IMR-90 (cell line): ENCODE measurements at regions not wholly inside any gene's neighbourhood (a gene's known extent, or its start where the extent isn't known, plus 50 kb on each side); places are given as distances from the start of the nearest gene placed in this dataset.

Experiments
- ATAC-seq: fragments of 200-7000 bp; cut with Tn5 transposase; 2 replicates; pipeline ENCODE4 v1.9.1; 2020; ENCODE audit warnings: low read depth, mild to moderate bottlenecking, moderate library complexity
- BruUV-seq: library from RNA; stranded (reverse); fragments of 400-500 nt; replicated peaks from 2 replicates; lab custom pipeline; 2021; lab: Mats Ljungman, UMichigan
- CTCF ChIA-PET: fragments of 300-600 bp; formaldehyde crosslinking; extraction: SDS; loops from one replicate; lab custom pipeline; 2021; ENCODE audit warnings: antibody characterized with exemption; lab: Yijun Ruan, JAX
- POLR2A ChIA-PET: fragments of 300-600 bp; sonication (Branson Sonifier 250); formaldehyde crosslinking; loops from one replicate; lab custom pipeline; 2022; ENCODE audit warnings: antibody characterized with exemption; ENCODE audit not compliant: unreplicated experiment; lab: Charles Lee
- DNase-seq: peaks from one replicate; pipeline ENCODE4 v3.0.0; 2013
- H2AFZ ChIP-seq: replicated peaks from 2 replicates; pipeline ENCODE3; 2013; ENCODE audit warnings: low read length, mild to moderate bottlenecking; ENCODE audit not compliant: poor library complexity
- H2AK5ac ChIP-seq: 2 replicates; pipeline ENCODE4 v1.6.1; 2013; ENCODE audit warnings: low read depth, low read length, inconsistent platforms
- H2AK9ac ChIP-seq: replicated peaks from 2 replicates; pipeline ENCODE3; 2013; ENCODE audit warnings: mild to moderate bottlenecking, low read depth, low read length, moderate library complexity; ENCODE audit not compliant: poor library complexity
- H2BK120ac ChIP-seq: 2 replicates; pipeline ENCODE4 v1.6.1; 2013; ENCODE audit warnings: low read depth, low read length, inconsistent platforms
- H2BK15ac ChIP-seq: 3 replicates; pipeline ENCODE4 v1.6.1; 2013; ENCODE audit warnings: low read depth, low read length, inconsistent platforms
- H2BK20ac ChIP-seq: 2 replicates; pipeline ENCODE4 v1.6.1; 2013; ENCODE audit warnings: low read depth, mild to moderate bottlenecking, inconsistent platforms, low read length, moderate library complexity
- H2BK5ac ChIP-seq: 2 replicates; pipeline ENCODE4 v1.6.1; 2013; ENCODE audit warnings: mild to moderate bottlenecking, low read depth, low read length, inconsistent platforms; ENCODE audit not compliant: poor library complexity, severe bottlenecking
- H3K14ac ChIP-seq: replicated peaks from 2 replicates; pipeline ENCODE4 v1.6.1; 2013; ENCODE audit warnings: low read depth, low read length, inconsistent platforms
- H3K18ac ChIP-seq: 2 replicates; pipeline ENCODE4 v1.6.1; 2013; ENCODE audit warnings: low read depth, low read length, control low read depth
- H3K23ac ChIP-seq: 2 replicates; pipeline ENCODE4 v1.6.1; 2013; ENCODE audit warnings: low read depth, low read length, inconsistent platforms
- H3K27ac ChIP-seq: 2 replicates; pipeline ENCODE4 v1.5.1; 2013; ENCODE audit warnings: mild to moderate bottlenecking, control low read depth, low read length; ENCODE audit not compliant: insufficient read depth
- H3K27me3 ChIP-seq: 2 replicates; pipeline ENCODE4 v1.6.1; 2013; ENCODE audit warnings: low read length; ENCODE audit not compliant: control insufficient read depth, insufficient read depth
- H3K36me3 ChIP-seq: 2 replicates; pipeline ENCODE4 v1.6.1; 2013; ENCODE audit warnings: low read length, mixed read lengths; ENCODE audit not compliant: control insufficient read depth, insufficient read depth
- H3K4ac ChIP-seq: 2 replicates; pipeline ENCODE4 v1.6.1; 2013; ENCODE audit warnings: low read depth, low read length, inconsistent platforms
- H3K4me1 ChIP-seq: 2 replicates; pipeline ENCODE4 v1.6.1; 2013; ENCODE audit warnings: low read length, mixed read lengths; ENCODE audit not compliant: control insufficient read depth, insufficient read depth
- H3K4me2 ChIP-seq: 2 replicates; pipeline ENCODE4 v1.6.1; 2013; ENCODE audit warnings: low read depth, mild to moderate bottlenecking, control low read depth, low read length, moderate library complexity
- H3K4me3 ChIP-seq: 2 replicates; pipeline ENCODE4 v1.5.1; 2013; ENCODE audit warnings: low read depth, mild to moderate bottlenecking, control low read depth, low read length, moderate library complexity; ENCODE audit not compliant: insufficient read depth
- H3K56ac ChIP-seq: 2 replicates; pipeline ENCODE4 v1.6.1; 2013; ENCODE audit warnings: low read length, inconsistent platforms; ENCODE audit not compliant: insufficient read depth; ENCODE audit errors: extremely low read depth
- H3K79me1 ChIP-seq, 2 experiments: 2 replicates each; pipeline ENCODE4 v1.6.1; 2013; ENCODE audit warnings: low read length in 2 of 2, inconsistent platforms in 1 of 2, low read depth in 1 of 2
- H3K9ac ChIP-seq: 2 replicates; pipeline ENCODE4 v1.6.1; 2013; ENCODE audit warnings: low read depth, low read length, control low read depth
- H3K9me1 ChIP-seq: 2 replicates; pipeline ENCODE4 v1.6.1; 2013; ENCODE audit warnings: low read length, inconsistent platforms; ENCODE audit not compliant: insufficient read depth
- H3K9me3 ChIP-seq: 2 replicates; pipeline ENCODE4 v1.6.1; 2013; ENCODE audit warnings: low read length; ENCODE audit not compliant: control insufficient read depth, insufficient read depth
- H4K20me1 ChIP-seq: 2 replicates; pipeline ENCODE4 v1.6.1; 2013; ENCODE audit warnings: low read length, inconsistent platforms; ENCODE audit not compliant: insufficient read depth
- H4K5ac ChIP-seq: 2 replicates; pipeline ENCODE4 v1.6.1; 2013; ENCODE audit warnings: mild to moderate bottlenecking, low read depth, low read length, control low read depth
- H4K8ac ChIP-seq, 2 experiments: 2 replicates each; pipeline ENCODE4 v1.6.1; 2013; ENCODE audit warnings: low read depth in 2 of 2, low read length in 2 of 2, control low read depth in 1 of 2, inconsistent platforms in 1 of 2
- H4K91ac ChIP-seq: 2 replicates; pipeline ENCODE4 v1.6.1; 2013; ENCODE audit warnings: low read depth, low read length, inconsistent platforms; ENCODE audit not compliant: insufficient read depth
- BHLHE40 ChIP-seq: fragments of 150-350 bp; IDR thresholded peaks from 2 replicates; pipeline ENCODE4 v1.6.1; 2016; ENCODE audit warnings: mild to moderate bottlenecking, low read depth, low read length
- CEBPB ChIP-seq: IDR thresholded peaks from 2 replicates; pipeline ENCODE4 v1.6.1; 2012; ENCODE audit warnings: low read depth, low read length, improper control_type of control experiment
- ELK1 ChIP-seq: fragments of 150-350 bp; IDR thresholded peaks from 2 replicates; pipeline ENCODE4 v1.6.1; 2016; ENCODE audit warnings: low read depth, mild to moderate bottlenecking, low read length, moderate library complexity, borderline replicate concordance
- FOS ChIP-seq: fragments of 150-350 bp; IDR thresholded peaks from 2 replicates; pipeline ENCODE4 v1.6.1; 2016; ENCODE audit warnings: low read depth, low read length
- NFE2L2 ChIP-seq: fragments of 150-350 bp; IDR thresholded peaks from 2 replicates; pipeline ENCODE4 v1.6.1; 2016; ENCODE audit warnings: low read depth, mild to moderate bottlenecking, low read length
- RAD21 ChIP-seq: IDR thresholded peaks from 2 replicates; pipeline ENCODE4 v1.6.1; 2012; ENCODE audit warnings: low read length, improper control_type of control experiment
- RCOR1 ChIP-seq: IDR thresholded peaks from 2 replicates; pipeline ENCODE4 v1.6.1; 2012; ENCODE audit warnings: mild to moderate bottlenecking, low read length, improper control_type of control experiment; ENCODE audit not compliant: insufficient replicate concordance
- RFX5 ChIP-seq: IDR thresholded peaks from 2 replicates; pipeline ENCODE4 v1.8.0; 2012; ENCODE audit warnings: low read depth, mild to moderate bottlenecking, low read length, moderate library complexity
- SMC3 ChIP-seq: fragments of 150-350 bp; IDR thresholded peaks from 2 replicates; pipeline ENCODE4 v1.6.1; 2016; ENCODE audit warnings: low read depth, mild to moderate bottlenecking, antibody characterized with exemption, low read length, moderate library complexity
- WGBS, 2 experiments: methylation state at CpG; one replicate each; pipeline versions ENCODE4 v1.1.5 to v1.1.7; 2013; ENCODE audit warnings: missing lambda C conversion rate in 2 of 2; ENCODE audit not compliant: insufficient read length in 1 of 2; ENCODE audit errors: extremely low coverage in 2 of 2; 5-methylcytosine and 5-hydroxymethylcytosine counted together
- dilution Hi-C: fragments of 300-500 bp; cut with HindIII; formaldehyde crosslinking; loops from one replicate; pipeline ENCODE4 v1.14.3; 2018; ENCODE audit warnings: low sequenced_read_pairs; ENCODE audit not compliant: unreplicated experiment
- in situ Hi-C: fragments of 300-500 bp; cut with MboI; formaldehyde crosslinking; loops from 3 replicates; pipeline ENCODE4 v1.14.3; 2019; ENCODE audit warnings: low sequenced_read_pairs, inconsistent platforms, mixed read lengths
- intact Hi-C: fragments of 100-400 bp; cut with micrococcal nuclease; formaldehyde crosslinking; loops from 2 replicates; pipeline ENCODE4 v1.10.0; 2022

- no peak overlapping the region for H3K14ac ChIP-seq
- no peak overlapping the region for H2BK20ac ChIP-seq
- H2AK9ac ChIP-seq, result no peak overlapping the region
- H3K36me3 ChIP-seq, result no peaks in the 10 kb centered on the region
- peaks cover 20% of the 10 kb centered on the region for H3K4me1 ChIP-seq
- no peak overlapping the region for H2BK5ac ChIP-seq
- in situ Hi-C loops (no loop called here), intact Hi-C loops (no loop called here), dilution Hi-C loops (no loop called here)
- H4K8ac ChIP-seq, result no peak overlapping the region
- no peak overlapping the region for H3K23ac ChIP-seq
- H3K4me3 ChIP-seq, result no peak overlapping the region
- no peak overlapping the region for H3K56ac ChIP-seq
- DNase-seq (no peak), ATAC-seq (no peak)
- H3K27me3 ChIP-seq, result peaks cover 16% of the 10 kb centered on the region
- no peak overlapping the region for H2AK5ac ChIP-seq
- no peaks in the 10 kb centered on the region; the same call in 1 of the 2 replicates for H3K9me1 ChIP-seq
- no peak overlapping the region for H3K18ac ChIP-seq
- H3K4ac ChIP-seq, result no peak overlapping the region
- H3K79me1 ChIP-seq, result no peaks in the 10 kb centered on the region
- H3K9me3 ChIP-seq, result no peaks in the 10 kb centered on the region
- no peak overlapping the region for H4K5ac ChIP-seq
- H4K20me1 ChIP-seq, result no peaks in the 10 kb centered on the region; the same call in 1 of the 2 replicates
- no TSS peak for BruUV-seq
- no peak overlapping the region for H4K91ac ChIP-seq
- no peak overlapping the region for H3K9ac ChIP-seq
- ChIA-PET CTCF (no interaction called here), POLR2A (no interaction called here)
- H2BK120ac ChIP-seq, result no peak overlapping the region
- H3K27ac ChIP-seq, result no peak overlapping the region
- no peak overlapping the region for H2BK15ac ChIP-seq
- no peak overlapping the region for H3K4me2 ChIP-seq
- H2AFZ ChIP-seq, result no peak overlapping the region
- WGBS, 2 experiments, result no CpG with 5 or more reads among the region's 2 CpGs
- no peak for TF ChIP-seq FOS
- no peak for TF ChIP-seq RCOR1
- TF ChIP-seq ELK1, result no peak
- TF ChIP-seq RFX5, result no peak
- TF ChIP-seq RAD21, result no peak
- TF ChIP-seq SMC3, result no peak
- TF ChIP-seq BHLHE40, result no peak
- TF ChIP-seq CEBPB, result no peak
- no peak for TF ChIP-seq NFE2L2
Measured at GRCh38 chr2:219704878-219705277, 77.4 kb downstream of the SLC4A3 start.
